Fibroblast of lung (primary cell): ENCODE measurements at regions not wholly inside any gene's neighbourhood (a gene's known extent, or its start where the extent isn't known, plus 50 kb on each side); places are given as distances from the start of the nearest gene placed in this dataset.

Source experiments
- DNase-seq, 2 donors: peaks; one replicate each; pipeline versions ENCODE4 v3.0.0 to v3.0.0-alpha.2; 2010; ENCODE audit warnings: low read depth in 2 of 2
- H2AFZ ChIP-seq: 2 replicates; pipeline ENCODE4 v1.5.1; 2012; ENCODE audit warnings: low read length, control low read depth, inconsistent platforms
- H3K27ac ChIP-seq: 2 replicates; pipeline ENCODE4 v1.5.1; 2011; ENCODE audit warnings: low read length, control low read depth; ENCODE audit not compliant: insufficient read depth
- H3K27me3 ChIP-seq: 2 replicates; pipeline ENCODE4 v1.5.1; 2011; ENCODE audit warnings: mild to moderate bottlenecking, low read length; ENCODE audit not compliant: control insufficient read depth, insufficient read depth
- H3K36me3 ChIP-seq: 2 replicates; pipeline ENCODE4 v1.5.1; 2011; ENCODE audit warnings: low read length; ENCODE audit not compliant: control insufficient read depth, insufficient read depth
- H3K4me1 ChIP-seq: 2 replicates; pipeline ENCODE4 v1.5.1; 2011; ENCODE audit warnings: low read length; ENCODE audit not compliant: control insufficient read depth, insufficient read depth; ENCODE audit errors: extremely low read depth
- H3K4me2 ChIP-seq: 2 replicates; pipeline ENCODE4 v1.5.1; 2011; ENCODE audit warnings: low read length, control low read depth; ENCODE audit not compliant: insufficient read depth; ENCODE audit errors: extremely low read depth
- H3K4me3 ChIP-seq, 4 experiments: fragments of 200-600 bp in 1 of 4; sonication (generic) in 1 of 4; replicated peaks in 1 of 4; 2 replicates each; pipeline ENCODE4 v1.5.1; 2011 to 2016; ENCODE audit warnings: low read length in 4 of 4, low read depth in 3 of 4, mild to moderate bottlenecking in 3 of 4, control low read depth in 2 of 4, inconsistent platforms in 1 of 4, mixed read lengths in 1 of 4; ENCODE audit not compliant: insufficient read depth in 1 of 4; ENCODE audit errors: control extremely low read depth in 1 of 4
- H3K79me2 ChIP-seq: 2 replicates; pipeline ENCODE4 v1.5.1; 2012; ENCODE audit warnings: mild to moderate bottlenecking, low read length, inconsistent platforms; ENCODE audit not compliant: control insufficient read depth, insufficient read depth
- H3K9ac ChIP-seq: 2 replicates; pipeline ENCODE4 v1.5.1; 2011; ENCODE audit warnings: mild to moderate bottlenecking, low read length, control low read depth; ENCODE audit not compliant: insufficient read depth
- H3K9me3 ChIP-seq: 2 replicates; pipeline ENCODE4 v1.5.1; 2012; ENCODE audit warnings: low read depth, low read length; ENCODE audit not compliant: control insufficient read depth, insufficient read depth
- H4K20me1 ChIP-seq: 2 replicates; pipeline ENCODE4 v1.5.1; 2011; ENCODE audit warnings: low read length; ENCODE audit not compliant: control insufficient read depth, insufficient read depth; ENCODE audit errors: extremely low read depth
- CTCF ChIP-seq, 2 donors: IDR thresholded peaks in 1 of 2; conservative IDR thresholded peaks in 1 of 2; 1 replicate in 1 of 2; 2 replicates in 1 of 2; pipeline ENCODE4 v1.5.1; 2011 to 2012; ENCODE audit warnings: low read length in 2 of 2, control low read depth in 1 of 2, inconsistent platforms in 1 of 2, low read depth in 1 of 2, mild to moderate bottlenecking in 1 of 2
- EZH2 ChIP-seq: IDR thresholded peaks from 2 replicates; pipeline ENCODE4 v1.5.1; 2012; ENCODE audit warnings: low read length, control low read depth, mild to moderate bottlenecking; ENCODE audit errors: missing control alignments

GRCh38 chr4:120406960-120407359, 340.3 kb upstream of the MAD2L1 start:
- no peak overlapping the region for H3K9ac ChIP-seq
- no peaks in the 10 kb centered on the region for H3K4me1 ChIP-seq
- H3K27me3 ChIP-seq: no peaks in the 10 kb centered on the region
- no peaks in the 10 kb centered on the region for H3K79me2 ChIP-seq
- TF ChIP-seq CTCF (conservative IDR thresholded peaks at IDR 0.05 in 1 of 2, IDR thresholded peaks at IDR 0.05 in 1 of 2; ENCODE audit: low read depth in 1 of 2, low read length in 2 of 2): no peak
- TF ChIP-seq EZH2: no peak
- no peak for DNase-seq
- no peaks in the 10 kb centered on the region for H3K9me3 ChIP-seq
- no peak overlapping the region for H3K4me2 ChIP-seq
- H3K4me3 ChIP-seq: no peak overlapping the region
- H2AFZ ChIP-seq: no peak overlapping the region
- H4K20me1 ChIP-seq: no peaks in the 10 kb centered on the region
- no peak overlapping the region for H3K27ac ChIP-seq
- H3K36me3 ChIP-seq: no peaks in the 10 kb centered on the region

- Histone ChIP-seq H3K27ac (no peak overlapping the region), H3K9ac (no peak overlapping the region), H3K27me3 (no peaks in the 10 kb centered on the region), H3K4me2 (no peak overlapping the region), H3K4me3 (no peak overlapping the region), H3K4me1 (no peaks in the 10 kb centered on the region), H3K36me3 (no peaks in the 10 kb centered on the region), H2AFZ (no peak overlapping the region), H4K20me1 (no peaks in the 10 kb centered on the region), H3K79me2 (no peaks in the 10 kb centered on the region), H3K9me3 (no peaks in the 10 kb centered on the region)
- DNase-seq: peak in 1 of 2 donors; percentile 14
- TF ChIP-seq EZH2 (no peak), CTCF (conservative IDR thresholded peaks at IDR 0.05 in 1 of 2, IDR thresholded peaks at IDR 0.05 in 1 of 2; ENCODE audit: low read depth in 1 of 2, low read length in 2 of 2) (no peak)
These were observed 336.6 kb upstream of the MAD2L1 start for GRCh38 chr4:120403296-120403695.

- H4K20me1 ChIP-seq: no peaks in the 10 kb centered on the region
- H2AFZ ChIP-seq: no peak overlapping the region
- no peaks in the 10 kb centered on the region for H3K27me3 ChIP-seq
- H3K27ac ChIP-seq: no peak overlapping the region
- TF ChIP-seq EZH2 (no peak), CTCF (conservative IDR thresholded peaks at IDR 0.05 in 1 of 2, IDR thresholded peaks at IDR 0.05 in 1 of 2; ENCODE audit: low read depth in 1 of 2, low read length in 2 of 2) (no peak)
- H3K4me2 ChIP-seq: no peak overlapping the region
- no peaks in the 10 kb centered on the region for H3K9me3 ChIP-seq
- H3K4me1 ChIP-seq: no peaks in the 10 kb centered on the region
- H3K36me3 ChIP-seq: no peaks in the 10 kb centered on the region
- H3K9ac ChIP-seq: no peak overlapping the region
- no peaks in the 10 kb centered on the region for H3K79me2 ChIP-seq
- H3K4me3 ChIP-seq: no peak overlapping the region
- DNase-seq: no peak
These were observed 333.8 kb upstream of the MAD2L1 start for GRCh38 chr4:120400441-120400840.
